HCT116 (cell line): ENCODE measurements at regions not wholly inside any gene's neighbourhood (a gene's known extent, or its start where the extent isn't known, plus 50 kb on each side); places are given as distances from the start of the nearest gene placed in this dataset.
"Not testable (repeated sequence)": the region's sequence is repeated elsewhere in the genome, so short reads cannot be mapped to it uniquely, and the experiment has no call there.

Source experiments
- ATAC-seq: fragments of 200-7000 bp; cut with Tn5 transposase; 2 replicates; pipeline ENCODE4 v1.9.1; 2020; ENCODE audit warnings: mild to moderate bottlenecking, moderate library complexity
- BruUV-seq: library from RNA; stranded (reverse); fragments of 400-500 nt; replicated peaks from 2 replicates; lab custom pipeline; 2021; lab: Mats Ljungman, UMichigan
- CTCF ChIA-PET: fragments of 300-600 bp; sonication (Branson Sonifier 250); formaldehyde crosslinking; loops from one replicate; lab custom pipeline; 2021; ENCODE audit warnings: antibody characterized with exemption; lab: Charles Lee
- POLR2A ChIA-PET: fragments of 300-600, 350-600 bp; sonication (Branson Sonifier 250); formaldehyde crosslinking; loops from one replicate; lab custom pipeline; 2021; ENCODE audit warnings: antibody characterized with exemption; lab: Charles Lee
- RAD21 ChIA-PET, 2 experiments: fragments of 300-600 bp; sonication (Branson Sonifier 250); formaldehyde crosslinking; loops; one replicate each; lab custom pipeline; 2023; ENCODE audit warnings: low total read pairs in 2 of 2; ENCODE audit not compliant: uncharacterized antibody in 2 of 2, unreplicated experiment in 2 of 2, low non-redundant PET in 1 of 2; lab: Charles Lee
- DNase-seq: peaks from one replicate; pipeline ENCODE4 v3.0.0-alpha.2; 2010; ENCODE audit warnings: low read depth, low spot score
- H2AFZ ChIP-seq: fragments of 200-600 bp; shearing (Covaris generic), sonication (generic); 2 replicates; pipeline ENCODE4 v1.6.1; 2017; ENCODE audit warnings: low read depth, mixed run types, mixed read lengths, antibody characterized with exemption, low read length; ENCODE audit not compliant: poor library complexity, severe bottlenecking
- H3K27ac ChIP-seq: 2 replicates; pipeline ENCODE4 v1.5.1; 2012; ENCODE audit warnings: low read depth, low read length
- H3K27me3 ChIP-seq: fragments of 200-600 bp; sonication (generic); 2 replicates; pipeline ENCODE4 v1.6.1; 2016; ENCODE audit warnings: mixed run types, low read length, mixed read lengths; ENCODE audit not compliant: insufficient read depth
- H3K36me3 ChIP-seq, 2 experiments: fragments of 200-500 bp in 1 of 2; fragments of 200-600 bp in 1 of 2; sonication (Bioruptor generic) in 1 of 2; sonication (generic) in 1 of 2; 2 replicates each; pipeline versions ENCODE4 v1.5.1 to v1.6.1; 2014 to 2016; ENCODE audit warnings: low read length in 2 of 2, inconsistent platforms in 1 of 2, mixed read lengths in 1 of 2, mixed run types in 1 of 2; ENCODE audit not compliant: insufficient read depth in 2 of 2, control insufficient read depth in 1 of 2
- H3K4me1 ChIP-seq, 2 experiments: fragments of 200-600 bp in 1 of 2; sonication (generic) in 1 of 2; 2 replicates each; pipeline versions ENCODE4 v1.5.1 to v1.6.1; 2012 to 2017; ENCODE audit warnings: low read length in 2 of 2, inconsistent platforms in 1 of 2, mild to moderate bottlenecking in 1 of 2, mixed read lengths in 1 of 2, mixed run types in 1 of 2, moderate library complexity in 1 of 2; ENCODE audit not compliant: insufficient read depth in 2 of 2, control insufficient read depth in 1 of 2
- H3K4me2 ChIP-seq: fragments of 200-600 bp; sonication (generic); 2 replicates; pipeline ENCODE4 v1.6.1; 2017; ENCODE audit warnings: mixed run types, low read length, mixed read lengths
- H3K4me3 ChIP-seq, 2 experiments: fragments of 200-600 bp in 1 of 2; sonication (generic) in 1 of 2; replicated peaks in 1 of 2; 2 replicates each; pipeline ENCODE4 v1.5.1; 2011 to 2016; ENCODE audit warnings: low read length in 2 of 2, control low read depth in 1 of 2, low read depth in 1 of 2, mild to moderate bottlenecking in 1 of 2, mixed read lengths in 1 of 2, mixed run types in 1 of 2
- H3K79me2 ChIP-seq: fragments of 200-600 bp; sonication (generic); 2 replicates; pipeline ENCODE4 v1.6.1; 2017; ENCODE audit warnings: mild to moderate bottlenecking, mixed run types, low read length, moderate library complexity, mixed read lengths; ENCODE audit not compliant: insufficient read depth
- H3K9ac ChIP-seq: fragments of 200-600 bp; sonication (generic); 2 replicates; pipeline ENCODE4 v1.6.1; 2016; ENCODE audit warnings: low read length, mixed read lengths
- H3K9me2 ChIP-seq: fragments of 200-600 bp; sonication (generic), shearing (Covaris generic); 2 replicates; pipeline ENCODE4 v1.6.1; 2017; ENCODE audit warnings: mixed run types, mild to moderate bottlenecking, moderate library complexity; ENCODE audit not compliant: insufficient read depth
- H3K9me3 ChIP-seq, 2 experiments: fragments of 200-500 bp in 1 of 2; fragments of 200-600 bp in 1 of 2; sonication (Bioruptor generic) in 1 of 2; sonication (generic) in 1 of 2; 2 replicates each; pipeline ENCODE4 v1.6.1; 2014 to 2017; ENCODE audit warnings: low read length in 2 of 2, mixed read lengths in 2 of 2, inconsistent platforms in 1 of 2, low read depth in 1 of 2, mild to moderate bottlenecking in 1 of 2, mixed run types in 1 of 2, moderate library complexity in 1 of 2; ENCODE audit not compliant: control insufficient read depth in 1 of 2, insufficient read depth in 1 of 2
- H4K20me1 ChIP-seq: fragments of 200-600 bp; sonication (generic), shearing (Covaris generic); 2 replicates; pipeline ENCODE4 v1.6.1; 2017; ENCODE audit warnings: mixed run types, mild to moderate bottlenecking, moderate library complexity; ENCODE audit not compliant: insufficient read depth
- CBX3 ChIP-seq: IDR thresholded peaks from 2 replicates; pipeline ENCODE4 v1.6.1; 2012; ENCODE audit warnings: low read depth
- CEBPB ChIP-seq: IDR thresholded peaks from 2 replicates; pipeline ENCODE4 v1.6.1; 2012; ENCODE audit warnings: low read depth
- EGR1 ChIP-seq: IDR thresholded peaks from 2 replicates; pipeline ENCODE4 v1.6.1; 2012; ENCODE audit warnings: low read depth
- EZH2 ChIP-seq: fragments of 200-600 bp; sonication (generic); IDR thresholded peaks from 2 replicates; pipeline ENCODE4 v1.6.1; 2017; ENCODE audit warnings: antibody characterized with exemption, mixed run types
- EZH2phosphoT487 ChIP-seq: fragments of 200-600 bp; IDR thresholded peaks from 2 replicates; pipeline ENCODE4 v1.6.1; 2018; ENCODE audit warnings: antibody characterized with exemption, borderline replicate concordance
- JUND ChIP-seq: IDR thresholded peaks from 2 replicates; pipeline ENCODE4 v1.6.1; 2012
- POLR2AphosphoS5 ChIP-seq: IDR thresholded peaks from 2 replicates; pipeline ENCODE4 v1.6.1; 2011; ENCODE audit warnings: mild to moderate bottlenecking, low read depth, low read length, moderate library complexity
- RAD21 ChIP-seq: IDR thresholded peaks from 2 replicates; pipeline ENCODE4 v1.6.1; 2012; ENCODE audit warnings: low read depth, mild to moderate bottlenecking
- REST ChIP-seq: IDR thresholded peaks from 2 replicates; pipeline ENCODE4 v1.6.1; 2012; ENCODE audit warnings: low read depth
- SIN3A ChIP-seq: IDR thresholded peaks from 2 replicates; pipeline ENCODE4 v1.6.1; 2012; ENCODE audit warnings: low read depth
- SP1 ChIP-seq: IDR thresholded peaks from 2 replicates; pipeline ENCODE4 v1.6.1; 2012; ENCODE audit warnings: low read depth
- SRF ChIP-seq: IDR thresholded peaks from 2 replicates; pipeline ENCODE4 v1.6.1; 2012; ENCODE audit warnings: low read depth
- YY1 ChIP-seq: IDR thresholded peaks from 2 replicates; pipeline ENCODE4 v1.6.1; 2011; ENCODE audit warnings: low read length, low read depth, moderate library complexity, mild to moderate bottlenecking; ENCODE audit not compliant: insufficient replicate concordance; ENCODE audit errors: extremely low read depth
- intact Hi-C: fragments of 100-400 bp; cut with micrococcal nuclease; formaldehyde crosslinking; loops from 2 replicates; pipeline ENCODE4 v1.10.0; 2022

- H3K9me2 ChIP-seq, H2AFZ ChIP-seq, H3K4me1 ChIP-seq, H3K9ac ChIP-seq, H3K79me2 ChIP-seq, H3K27me3 ChIP-seq, POLR2A ChIA-PET, H3K4me3 ChIP-seq, H3K36me3 ChIP-seq, intact Hi-C loops, RAD21 ChIA-PET, H3K27ac ChIP-seq, H4K20me1 ChIP-seq, CTCF ChIA-PET, H3K4me2 ChIP-seq, BruUV-seq, ATAC-seq, H3K9me3 ChIP-seq, DNase-seq: not testable (repeated sequence)
Observed at GRCh38 chr4:123004079-123004478, 81.7 kb upstream of the NUDT6 start.

DNA sequence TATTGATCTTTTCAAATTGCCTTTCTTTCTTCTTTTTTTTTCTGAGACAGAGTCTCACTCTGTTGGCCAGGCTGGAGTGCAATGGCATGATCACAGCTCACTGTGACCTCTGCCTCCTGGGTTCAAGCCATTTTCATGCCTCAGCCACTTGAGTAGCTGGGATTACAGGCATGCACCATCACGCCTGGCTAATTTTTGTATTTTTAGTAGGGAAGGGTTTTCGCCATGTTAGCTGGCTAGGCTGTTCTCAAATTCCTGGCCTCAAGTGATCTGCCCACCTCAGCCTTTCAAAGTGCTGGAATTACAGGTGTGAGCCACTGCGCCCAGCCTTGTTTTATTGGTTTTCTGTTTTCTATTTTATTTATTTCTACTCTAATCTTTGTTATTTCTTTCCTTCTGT, 82.7 kb upstream of the NUDT6 start:
- H4K20me1 ChIP-seq, H3K9ac ChIP-seq, H3K4me2 ChIP-seq, RAD21 ChIA-PET, H3K36me3 ChIP-seq, H3K9me2 ChIP-seq, POLR2A ChIA-PET, H3K9me3 ChIP-seq, H3K4me3 ChIP-seq, ATAC-seq, H2AFZ ChIP-seq, DNase-seq, H3K27me3 ChIP-seq, H3K4me1 ChIP-seq, intact Hi-C loops, CTCF ChIA-PET, BruUV-seq, H3K27ac ChIP-seq: not testable (repeated sequence)
- H3K79me2 ChIP-seq = peaks cover 12% of the 10 kb centered on the region; the same call in 1 of the 2 replicates

- ChIA-PET RAD21 (no interaction called here), POLR2A (no interaction called here), CTCF (no interaction called here)
- Histone ChIP-seq H3K9me2 (no peaks in the 10 kb centered on the region), H3K79me2 (peaks cover 12% of the 10 kb centered on the region; the same call in 1 of the 2 replicates), H2AFZ (no peak overlapping the region), H4K20me1 (no peaks in the 10 kb centered on the region), H3K27ac (no peak overlapping the region), H3K4me3 (no peak overlapping the region), H3K9me3 (no peaks in the 10 kb centered on the region), H3K36me3 (no peaks in the 10 kb centered on the region), H3K4me1 (no peaks in the 10 kb centered on the region), H3K9ac (no peak overlapping the region), H3K4me2 (no peak overlapping the region), H3K27me3 (no peaks in the 10 kb centered on the region)
- BruUV-seq = no TSS peak
- intact Hi-C loops = no loop called here
- ATAC-seq = no peak
- DNase-seq = no peak
- TF ChIP-seq EZH2phosphoT487 (no peak), SRF (no peak), YY1 (no peak), RAD21 (no peak), POLR2AphosphoS5 (no peak), EGR1 (no peak), CBX3 (no peak), REST (no peak), SIN3A (no peak), SP1 (no peak), EZH2 (no peak), JUND (no peak), CEBPB (no peak)
Observed at GRCh38 chr4:123007679-123008078, 85.3 kb upstream of the NUDT6 start.
